ENCODE measurements at regions not wholly inside any gene's neighbourhood (a gene's known extent, or its start where the extent isn't known, plus 50 kb on each side); places are given as distances from the start of the nearest gene placed in this dataset.

DNA sequence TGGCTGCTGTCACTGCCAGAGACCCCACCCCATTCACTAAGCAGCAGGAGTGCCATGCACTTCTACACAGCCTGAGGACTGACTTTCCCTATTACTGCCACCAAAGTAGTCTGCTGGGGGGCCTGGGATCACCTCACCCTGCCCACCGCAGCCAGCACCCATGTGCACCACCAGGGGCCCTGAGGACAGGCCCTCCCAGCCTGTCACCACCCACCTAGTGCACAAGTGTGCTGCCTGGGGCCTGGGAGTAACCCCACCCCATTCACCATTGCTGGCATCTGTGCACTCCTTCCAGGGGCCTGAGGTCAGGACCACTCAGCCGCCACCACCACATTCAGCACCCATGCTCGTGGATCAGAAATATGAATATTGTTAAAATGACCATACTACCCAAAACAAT lies 247.8 kb upstream of the NCKAP5 start:
- Histone ChIP-seq H3K36me3 (no peaks in the 10 kb centered on the region), H3K4me3 (no peak overlapping the region), H3K9me3 (no peaks in the 10 kb centered on the region), H3K27ac (no peak overlapping the region), H3K27me3 (no peaks in the 10 kb centered on the region), H3K4me1 (no peaks in the 10 kb centered on the region)
- TF ChIP-seq, protein P1, sequence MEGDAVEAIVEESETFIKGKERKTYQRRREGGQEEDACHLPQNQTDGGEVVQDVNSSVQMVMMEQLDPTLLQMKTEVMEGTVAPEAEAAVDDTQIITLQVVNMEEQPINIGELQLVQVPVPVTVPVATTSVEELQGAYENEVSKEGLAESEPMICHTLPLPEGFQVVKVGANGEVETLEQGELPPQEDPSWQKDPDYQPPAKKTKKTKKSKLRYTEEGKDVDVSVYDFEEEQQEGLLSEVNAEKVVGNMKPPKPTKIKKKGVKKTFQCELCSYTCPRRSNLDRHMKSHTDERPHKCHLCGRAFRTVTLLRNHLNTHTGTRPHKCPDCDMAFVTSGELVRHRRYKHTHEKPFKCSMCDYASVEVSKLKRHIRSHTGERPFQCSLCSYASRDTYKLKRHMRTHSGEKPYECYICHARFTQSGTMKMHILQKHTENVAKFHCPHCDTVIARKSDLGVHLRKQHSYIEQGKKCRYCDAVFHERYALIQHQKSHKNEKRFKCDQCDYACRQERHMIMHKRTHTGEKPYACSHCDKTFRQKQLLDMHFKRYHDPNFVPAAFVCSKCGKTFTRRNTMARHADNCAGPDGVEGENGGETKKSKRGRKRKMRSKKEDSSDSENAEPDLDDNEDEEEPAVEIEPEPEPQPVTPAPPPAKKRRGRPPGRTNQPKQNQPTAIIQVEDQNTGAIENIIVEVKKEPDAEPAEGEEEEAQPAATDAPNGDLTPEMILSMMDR (IDR thresholded peaks at IDR 0.05): no peak
- TF ChIP-seq POLR2A (IDR thresholded peaks at IDR 0.05): no peak
- 60% methylated on average over 1 of the region's 3 CpGs for WGBS (ENCODE audit: insufficient coverage, low coverage, low lambda C conversion rate, missing lambda C conversion rate)
- no peak for ATAC-seq
- DNase-seq: no peak
- intact Hi-C loops (cut with DNase I): no loop called here

- intact Hi-C loops (cut with DNase I): no loop called here
- no peaks in the 10 kb centered on the region for H3K9me3 ChIP-seq
- no peak overlapping the region for H3K4me3 ChIP-seq
- ATAC-seq (peak in 1 of 4 donors; percentile 43), DNase-seq (no peak)
- no peak overlapping the region for H3K27ac ChIP-seq
- TF ChIP-seq, protein P1 (IDR thresholded peaks at IDR 0.05): no peak
- no peak for TF ChIP-seq POLR2A (IDR thresholded peaks at IDR 0.05)
- no peaks in the 10 kb centered on the region for H3K4me1 ChIP-seq
- H3K27me3 ChIP-seq: no peaks in the 10 kb centered on the region
- 28% methylated on average over 9 of the region's 9 CpGs for WGBS (ENCODE audit: insufficient coverage, low coverage, low lambda C conversion rate, missing lambda C conversion rate)
- no peaks in the 10 kb centered on the region for H3K36me3 ChIP-seq
Measured at GRCh38 chr2:133817680-133818566, 249.7 kb upstream of the NCKAP5 start.

DNA sequence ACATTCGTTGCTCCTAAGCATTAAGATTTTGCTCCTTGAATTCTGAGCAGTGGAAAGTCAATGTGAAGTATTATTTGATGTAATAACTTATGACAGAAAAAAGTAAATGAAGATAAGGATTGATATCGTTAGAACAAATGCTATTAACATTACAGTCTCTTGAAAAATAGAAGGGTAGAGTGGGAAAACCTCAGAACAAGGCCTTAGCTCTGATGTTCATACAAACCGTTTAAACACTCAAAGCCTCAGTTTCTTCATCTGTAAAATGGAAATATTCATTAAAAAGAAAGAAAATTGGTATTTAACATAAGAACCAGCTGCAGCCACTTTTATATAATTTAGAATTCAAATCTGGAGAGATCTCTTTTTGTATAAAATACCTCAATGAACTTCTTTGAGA lies 250.4 kb upstream of the NCKAP5 start:
- Histone ChIP-seq H3K36me3 (no peaks in the 10 kb centered on the region), H3K27me3 (no peaks in the 10 kb centered on the region), H3K4me3 (no peak overlapping the region), H3K9me3 (no peaks in the 10 kb centered on the region), H3K4me1 (no peaks in the 10 kb centered on the region), H3K27ac (no peak overlapping the region)
- intact Hi-C loops (cut with DNase I): no loop called here
- no peak for ATAC-seq
- no peak for DNase-seq
- TF ChIP-seq, protein P1 (IDR thresholded peaks at IDR 0.05): no peak
- no peak for TF ChIP-seq POLR2A (IDR thresholded peaks at IDR 0.05)
- 55% methylated on average over 3 of the region's 3 CpGs for WGBS (ENCODE audit: insufficient coverage, low coverage, low lambda C conversion rate, missing lambda C conversion rate)

- no peaks in the 10 kb centered on the region for H3K4me1 ChIP-seq
- intact Hi-C loops (cut with DNase I): no loop called here
- WGBS (ENCODE audit: insufficient coverage, low coverage, low lambda C conversion rate, missing lambda C conversion rate): 72% methylated on average over 3 of the region's 4 CpGs
- H3K9me3 ChIP-seq: no peaks in the 10 kb centered on the region
- no peak overlapping the region for H3K27ac ChIP-seq
- H3K27me3 ChIP-seq: no peaks in the 10 kb centered on the region
- DNase-seq (no peak), ATAC-seq (no peak)
- H3K36me3 ChIP-seq: no peaks in the 10 kb centered on the region
- no peak for TF ChIP-seq POLR2A (IDR thresholded peaks at IDR 0.05)
- TF ChIP-seq, protein P1 (IDR thresholded peaks at IDR 0.05): no peak
- no peak overlapping the region for H3K4me3 ChIP-seq
Measured at GRCh38 chr2:133819906-133820305, 251.6 kb upstream of the NCKAP5 start.

Measured in right lobe of liver (tissue), 6 donors.